Keratinocyte (primary cell): ENCODE measurements at regions not wholly inside any gene's neighbourhood (a gene's known extent, or its start where the extent isn't known, plus 50 kb on each side); places are given as distances from the start of the nearest gene placed in this dataset.

ENCODE experiments used
- DNase-seq: peaks from one replicate; pipeline ENCODE4 v3.0.0-alpha.2; 2011; ENCODE audit warnings: low read depth, missing footprints, low spot score
- FAIRE-seq: peaks from 2 replicates; lab custom pipeline; 2011; peaks lifted over from hg19 to GRCh38; lab: Jason Lieb, UNC
- H2AFZ ChIP-seq: 2 replicates; pipeline ENCODE4 v1.6.0; 2012; ENCODE audit warnings: low read length, control low read depth, inconsistent platforms; ENCODE audit not compliant: control insufficient read depth
- H3K27ac ChIP-seq: 2 replicates; pipeline ENCODE4 v1.5.1; 2011; ENCODE audit warnings: low read length; ENCODE audit not compliant: control insufficient read depth, insufficient read depth
- H3K27me3 ChIP-seq: 3 replicates; pipeline ENCODE4 v1.6.0; 2011; ENCODE audit warnings: low read length; ENCODE audit not compliant: control insufficient read depth, insufficient read depth; ENCODE audit errors: extremely low read depth
- H3K36me3 ChIP-seq, 2 experiments: 2 replicates in 1 of 2; 3 replicates in 1 of 2; pipeline ENCODE4 v1.5.1; 2011; ENCODE audit warnings: low read length in 2 of 2, mild to moderate bottlenecking in 1 of 2; ENCODE audit not compliant: control insufficient read depth in 2 of 2, insufficient read depth in 2 of 2; ENCODE audit errors: extremely low read depth in 1 of 2
- H3K4me1 ChIP-seq: 3 replicates; pipeline ENCODE4 v1.5.1; 2011; ENCODE audit warnings: low read length; ENCODE audit not compliant: control insufficient read depth, insufficient read depth; ENCODE audit errors: extremely low read depth
- H3K4me2 ChIP-seq: 3 replicates; pipeline ENCODE4 v1.6.0; 2011; ENCODE audit warnings: low read depth, low read length; ENCODE audit not compliant: control insufficient read depth, insufficient read depth; ENCODE audit errors: extremely low read depth
- H3K4me3 ChIP-seq, 3 experiments: fragments of 200-600 bp in 1 of 3; sonication (generic) in 1 of 3; 2 replicates in 2 of 3; 3 replicates in 1 of 3; pipeline ENCODE4 v1.5.1; 2011 to 2016; ENCODE audit warnings: low read length in 3 of 3, mild to moderate bottlenecking in 3 of 3, control low read depth in 2 of 3, inconsistent platforms in 1 of 3, low read depth in 1 of 3, mixed read lengths in 1 of 3, mixed run types in 1 of 3, moderate library complexity in 1 of 3; ENCODE audit not compliant: control insufficient read depth in 2 of 3, insufficient read depth in 2 of 3; ENCODE audit errors: extremely low read depth in 1 of 3
- H3K79me2 ChIP-seq: 2 replicates; pipeline ENCODE4 v1.6.0; 2012; ENCODE audit warnings: low read length; ENCODE audit not compliant: control insufficient read depth, insufficient read depth
- H3K9ac ChIP-seq: 3 replicates; pipeline ENCODE4 v1.6.0; 2011; ENCODE audit warnings: low read length; ENCODE audit not compliant: control insufficient read depth, insufficient read depth; ENCODE audit errors: extremely low read depth
- H3K9me1 ChIP-seq: 3 replicates; pipeline ENCODE4 v1.6.0; 2011; ENCODE audit warnings: low read length; ENCODE audit not compliant: control insufficient read depth, insufficient read depth; ENCODE audit errors: extremely low read depth
- H3K9me3 ChIP-seq: 2 replicates; pipeline ENCODE4 v1.5.1; 2012; ENCODE audit warnings: low read depth, low read length; ENCODE audit not compliant: control insufficient read depth
- H4K20me1 ChIP-seq: 3 replicates; pipeline ENCODE4 v1.6.0; 2011; ENCODE audit warnings: low read length; ENCODE audit not compliant: control insufficient read depth, insufficient read depth; ENCODE audit errors: extremely low read depth
- EZH2 ChIP-seq: IDR thresholded peaks from one replicate; pipeline ENCODE4 v1.6.1; 2012; ENCODE audit warnings: inconsistent platforms, mild to moderate bottlenecking, low read length, moderate library complexity
- dilution Hi-C: fragments of 300-500 bp; cut with MboI; formaldehyde crosslinking; loops from one replicate; pipeline ENCODE4 v1.7.0; 2020; ENCODE audit warnings: low sequenced_read_pairs; ENCODE audit not compliant: extremely low pct_ligation_motif_present
- TF ChIP-seq, protein P1 (sequence below), 3 experiments: IDR thresholded peaks in 1 of 3; conservative IDR thresholded peaks in 1 of 3; optimal IDR thresholded peaks in 1 of 3; 2 replicates in 2 of 3; 3 replicates in 1 of 3; pipeline versions ENCODE3 to v1.5.1; 2011; ENCODE audit warnings: low read length in 3 of 3, mild to moderate bottlenecking in 3 of 3, moderate library complexity in 2 of 3, control low read depth in 1 of 3, inconsistent platforms in 1 of 3; ENCODE audit not compliant: insufficient read depth in 2 of 3; ENCODE audit errors: extremely low read depth in 1 of 3

DNA sequence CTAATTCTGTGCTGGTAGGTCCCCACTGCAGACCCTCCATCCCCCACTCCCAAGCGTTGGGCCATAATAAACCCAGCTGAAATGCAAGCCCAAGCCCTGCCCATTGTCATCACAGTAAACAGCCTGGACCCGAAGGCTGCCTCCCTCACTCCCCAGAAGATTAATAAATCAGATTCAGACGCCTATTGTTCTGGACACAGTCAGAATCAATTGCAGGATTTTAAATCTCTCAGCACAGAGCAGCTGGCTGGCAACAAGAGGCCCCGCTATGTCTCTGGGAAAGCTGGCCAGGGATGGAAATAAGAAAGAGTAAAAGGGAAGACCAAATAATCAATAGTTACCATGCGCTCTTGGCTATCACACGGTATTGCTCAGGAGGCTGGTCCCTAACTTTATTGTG lies 93.9 kb downstream of the C17orf67 start:
- Histone ChIP-seq H3K79me2 (no peaks in the 10 kb centered on the region), H3K4me2 (no peak overlapping the region), H2AFZ (no peak overlapping the region), H3K27ac (no peak overlapping the region), H3K36me3 (no peaks in the 10 kb centered on the region), H3K27me3 (no peaks in the 10 kb centered on the region), H4K20me1 (no peaks in the 10 kb centered on the region), H3K9me3 (no peaks in the 10 kb centered on the region), H3K9ac (no peak overlapping the region), H3K4me3 (no peak overlapping the region), H3K9me1 (no peaks in the 10 kb centered on the region), H3K4me1 (no peaks in the 10 kb centered on the region)
- dilution Hi-C loops, result no loop called here
- FAIRE-seq (no peak), DNase-seq (no peak)
- TF ChIP-seq, protein P1, sequence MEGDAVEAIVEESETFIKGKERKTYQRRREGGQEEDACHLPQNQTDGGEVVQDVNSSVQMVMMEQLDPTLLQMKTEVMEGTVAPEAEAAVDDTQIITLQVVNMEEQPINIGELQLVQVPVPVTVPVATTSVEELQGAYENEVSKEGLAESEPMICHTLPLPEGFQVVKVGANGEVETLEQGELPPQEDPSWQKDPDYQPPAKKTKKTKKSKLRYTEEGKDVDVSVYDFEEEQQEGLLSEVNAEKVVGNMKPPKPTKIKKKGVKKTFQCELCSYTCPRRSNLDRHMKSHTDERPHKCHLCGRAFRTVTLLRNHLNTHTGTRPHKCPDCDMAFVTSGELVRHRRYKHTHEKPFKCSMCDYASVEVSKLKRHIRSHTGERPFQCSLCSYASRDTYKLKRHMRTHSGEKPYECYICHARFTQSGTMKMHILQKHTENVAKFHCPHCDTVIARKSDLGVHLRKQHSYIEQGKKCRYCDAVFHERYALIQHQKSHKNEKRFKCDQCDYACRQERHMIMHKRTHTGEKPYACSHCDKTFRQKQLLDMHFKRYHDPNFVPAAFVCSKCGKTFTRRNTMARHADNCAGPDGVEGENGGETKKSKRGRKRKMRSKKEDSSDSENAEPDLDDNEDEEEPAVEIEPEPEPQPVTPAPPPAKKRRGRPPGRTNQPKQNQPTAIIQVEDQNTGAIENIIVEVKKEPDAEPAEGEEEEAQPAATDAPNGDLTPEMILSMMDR (optimal IDR thresholded peaks at IDR 0.05 in 1 of 3, IDR thresholded peaks at IDR 0.05 in 1 of 3, conservative IDR thresholded peaks at IDR 0.05 in 1 of 3; ENCODE audit: extremely low read depth in 1 of 3, insufficient read depth in 2 of 3, low read length in 3 of 3), result no peak
- TF ChIP-seq EZH2, result no peak

DNA sequence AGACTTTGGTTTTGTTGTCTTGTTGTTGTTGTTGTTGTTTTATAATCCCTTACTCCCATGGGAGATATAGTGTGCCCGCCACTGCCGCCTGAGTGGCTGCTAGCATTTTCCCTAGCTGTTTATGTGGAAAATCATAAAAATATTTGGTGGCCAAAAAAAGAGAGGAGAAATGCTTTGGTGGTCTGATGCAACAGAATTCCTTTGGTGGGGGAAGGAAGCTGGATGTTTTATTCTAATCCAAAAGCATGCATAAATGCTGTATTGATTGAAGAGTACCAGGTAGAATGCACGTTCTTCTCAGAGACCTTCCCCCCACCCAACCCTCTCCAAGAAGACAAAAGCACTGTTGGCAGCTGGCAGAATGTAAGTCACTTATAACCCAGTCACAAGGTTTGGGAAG lies 93.2 kb downstream of the C17orf67 start:
- FAIRE-seq, result no peak

More for the DNA sequence above, 93.2 kb downstream of the C17orf67 start:
- Histone ChIP-seq H3K36me3 (no peaks in the 10 kb centered on the region), H3K27ac (no peak overlapping the region), H3K4me1 (no peaks in the 10 kb centered on the region), H3K9me1 (no peaks in the 10 kb centered on the region), H3K27me3 (no peaks in the 10 kb centered on the region), H2AFZ (no peak overlapping the region), H3K9me3 (no peaks in the 10 kb centered on the region), H3K9ac (no peak overlapping the region), H3K4me3 (no peak overlapping the region), H3K4me2 (no peak overlapping the region), H4K20me1 (no peaks in the 10 kb centered on the region), H3K79me2 (no peaks in the 10 kb centered on the region)
- TF ChIP-seq, protein P1 (optimal IDR thresholded peaks at IDR 0.05 in 1 of 3, IDR thresholded peaks at IDR 0.05 in 1 of 3, conservative IDR thresholded peaks at IDR 0.05 in 1 of 3; ENCODE audit: extremely low read depth in 1 of 3, insufficient read depth in 2 of 3, low read length in 3 of 3), result no peak
- TF ChIP-seq EZH2, result no peak
- dilution Hi-C loops, result no loop called here
- DNase-seq, result no peak
